Sigmoid colon (tissue), 6 donors: ENCODE measurements at regions not wholly inside any gene's neighbourhood (a gene's known extent, or its start where the extent isn't known, plus 50 kb on each side); places are given as distances from the start of the nearest gene placed in this dataset.
"Not testable (repeated sequence)": the region's sequence is repeated elsewhere in the genome, so short reads cannot be mapped to it uniquely, and the experiment has no call there.

Experiments
- DNase-seq: peaks from one replicate; pipeline ENCODE4 v3.0.0-alpha.2; 2019
- H3K27ac ChIP-seq, 4 donors: fragments of 200-600 bp; sonication (generic); one replicate each; pipeline ENCODE4 v1.5.1; 2016 to 2019; ENCODE audit warnings: mild to moderate bottlenecking in 1 of 4
- H3K27me3 ChIP-seq, 3 donors: fragments of 200-600 bp; sonication (generic); one replicate each; pipeline ENCODE4 v1.5.1; 2019; ENCODE audit warnings: mild to moderate bottlenecking in 1 of 3
- H3K36me3 ChIP-seq, 4 donors: fragments of 200-600 bp; sonication (generic); one replicate each; pipeline ENCODE4 v1.5.1; 2016 to 2019
- H3K4me1 ChIP-seq, 4 donors: fragments of 200-600 bp; sonication (generic); one replicate each; pipeline ENCODE4 v1.5.1; 2017 to 2019
- H3K4me3 ChIP-seq, 4 donors: fragments of 200-600 bp; sonication (generic); one replicate each; pipeline ENCODE4 v1.5.1; 2017 to 2019; ENCODE audit warnings: mild to moderate bottlenecking in 2 of 4, moderate library complexity in 1 of 4
- H3K9me3 ChIP-seq, 4 donors: fragments of 200-600 bp in 3 of 4; sonication (generic) in 3 of 4; one replicate each; pipeline versions ENCODE4 v1.5.1 to v1.6.1; 2013 to 2019
- CTCF ChIP-seq, 4 experiments: fragments of 450-650 bp in 3 of 4; fragments of 200-600 bp in 1 of 4; IDR thresholded peaks; one replicate each; pipeline ENCODE4 v1.5.1; 2016 to 2019; ENCODE audit warnings: antibody characterized with exemption in 4 of 4, mild to moderate bottlenecking in 3 of 4, moderate library complexity in 2 of 4
- EP300 ChIP-seq, 4 donors: sonication (generic); formaldehyde crosslinking; IDR thresholded peaks; one replicate each; pipeline ENCODE4 v1.6.1; 2017; ENCODE audit warnings: antibody characterized with exemption in 4 of 4
- POLR2A ChIP-seq, 2 donors: fragments of 450-650 bp; IDR thresholded peaks; one replicate each; pipeline ENCODE4 v1.6.1; 2016; ENCODE audit warnings: antibody characterized with exemption in 2 of 2, mild to moderate bottlenecking in 2 of 2, moderate library complexity in 2 of 2
- POLR2AphosphoS5 ChIP-seq, 4 donors: sonication (generic); formaldehyde crosslinking; IDR thresholded peaks; one replicate each; pipeline ENCODE4 v1.6.1; 2017; ENCODE audit warnings: antibody characterized with exemption in 4 of 4
- WGBS, 2 donors: extraction: QIAGEN DNeasy Blood & Tissue Kit; methylation state at CpG; one replicate each; pipeline ENCODE4 v1.1.7; 2013; 5-methylcytosine and 5-hydroxymethylcytosine counted together
- intact Hi-C: fragments of 100-400 bp; cut with DNase I; formaldehyde crosslinking; loops from one replicate; pipeline ENCODE4 v1.15.1; 2023
- donor health status: healthy with polysubstance abuse.
- donor health status: healthy.

- H3K9me3 ChIP-seq: no peaks in the 10 kb centered on the region
- DNase-seq: no peak
- H3K4me3 ChIP-seq: no peak overlapping the region
- no peak overlapping the region for H3K27ac ChIP-seq
- WGBS, 2 donors: 84 to 85% methylated on average over 5 of the region's 5 CpGs
- H3K27me3 ChIP-seq: no peaks in the 10 kb centered on the region
- H3K4me1 ChIP-seq: peaks cover 0 to 5% (median 0%) of the 10 kb centered on the region in 4 donors
- no peaks in the 10 kb centered on the region for H3K36me3 ChIP-seq
- intact Hi-C loops: no loop called here
- no peak for TF ChIP-seq EP300 (IDR thresholded peaks at IDR 0.05)
- TF ChIP-seq POLR2A (IDR thresholded peaks at IDR 0.05): no peak
- TF ChIP-seq POLR2AphosphoS5 (IDR thresholded peaks at IDR 0.05): no peak
- no peak for TF ChIP-seq CTCF (IDR thresholded peaks at IDR 0.05)
These were observed 66.1 kb upstream of the ANKRD55 start for GRCh38 chr5:56299212-56299611.

DNA sequence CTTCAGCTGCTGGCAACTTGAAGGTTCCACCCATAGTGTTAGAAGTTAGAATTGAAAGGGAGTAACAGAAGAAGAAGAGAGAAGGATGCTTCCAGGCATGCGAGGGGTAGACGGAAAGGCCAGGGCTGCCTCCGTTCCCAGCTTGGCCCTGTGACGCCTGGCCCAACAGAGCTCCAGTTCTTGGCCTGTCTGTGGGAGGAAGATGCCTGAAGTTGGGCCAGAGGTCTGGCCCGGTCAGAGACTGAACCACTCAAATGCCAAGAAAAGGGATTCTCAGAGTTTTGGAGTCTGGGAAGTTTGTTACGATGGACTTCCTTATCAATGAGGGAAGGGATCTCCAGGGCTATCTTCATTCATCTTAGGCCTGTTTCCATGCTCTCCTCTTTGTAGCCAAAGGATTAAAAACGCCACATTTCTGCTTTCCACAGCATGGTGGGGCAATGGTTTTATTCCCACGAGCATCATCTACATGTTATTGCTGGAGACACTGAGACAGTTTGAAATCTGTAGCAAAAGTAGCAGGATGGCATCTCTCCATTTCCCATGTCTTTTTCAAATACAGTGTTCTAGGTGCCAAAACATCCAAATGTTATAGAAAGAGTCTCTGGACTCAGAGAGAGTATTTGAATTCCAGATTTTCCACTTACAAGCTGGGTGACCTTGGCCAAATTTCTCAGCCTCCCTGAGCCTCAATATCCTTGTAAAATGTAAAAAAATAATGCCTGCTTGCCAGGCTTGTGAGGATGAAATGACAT lies 65.4 kb upstream of the ANKRD55 start:
- H3K27me3 ChIP-seq: no peaks in the 10 kb centered on the region
- TF ChIP-seq EP300 (IDR thresholded peaks at IDR 0.05): no peak
- no peak for TF ChIP-seq POLR2AphosphoS5 (IDR thresholded peaks at IDR 0.05)
- no peak for TF ChIP-seq CTCF (IDR thresholded peaks at IDR 0.05)
- TF ChIP-seq POLR2A (IDR thresholded peaks at IDR 0.05): no peak
- WGBS, 2 donors: 89 to 92% methylated on average over 8 of the region's 8 CpGs
- intact Hi-C loops: no loop called here
- H3K4me1 ChIP-seq: peaks cover 0 to 5% (median 0%) of the 10 kb centered on the region in 4 donors
- H3K4me3 ChIP-seq: no peak overlapping the region
- H3K27ac ChIP-seq: no peak overlapping the region
- H3K9me3 ChIP-seq: no peaks in the 10 kb centered on the region
- no peaks in the 10 kb centered on the region for H3K36me3 ChIP-seq
- DNase-seq: no peak

DNA sequence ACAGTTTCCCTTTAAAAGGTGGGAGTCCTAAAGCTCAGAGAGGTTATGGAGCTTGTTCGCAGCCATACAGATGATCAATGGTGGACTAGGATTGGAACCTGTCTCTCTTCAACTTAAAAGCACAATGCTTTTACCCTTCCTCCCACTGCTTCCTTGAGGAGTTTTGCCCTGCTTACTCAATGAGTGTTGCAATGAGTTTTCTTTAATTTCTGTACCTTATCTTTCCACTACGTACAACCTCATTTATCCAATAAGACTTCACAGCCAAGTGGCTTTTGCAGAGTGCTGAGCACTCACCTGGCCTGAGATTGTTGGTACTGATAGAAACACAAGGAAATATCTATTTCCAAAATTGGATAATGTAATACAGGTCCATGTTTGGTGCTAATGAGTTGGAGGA lies 64.7 kb upstream of the ANKRD55 start:
- Histone ChIP-seq H3K27ac (no peak overlapping the region), H3K36me3 (no peaks in the 10 kb centered on the region), H3K9me3 (no peaks in the 10 kb centered on the region), H3K27me3 (no peaks in the 10 kb centered on the region), H3K4me1 (peaks cover 0 to 5% (median 0%) of the 10 kb centered on the region in 4 donors), H3K4me3 (no peak overlapping the region)
- intact Hi-C loops: no loop called here
- TF ChIP-seq POLR2AphosphoS5 (IDR thresholded peaks at IDR 0.05): no peak
- TF ChIP-seq POLR2A (IDR thresholded peaks at IDR 0.05): no peak
- no peak for TF ChIP-seq CTCF (IDR thresholded peaks at IDR 0.05)
- TF ChIP-seq EP300 (IDR thresholded peaks at IDR 0.05): no peak
- DNase-seq: no peak
- 66 to 67% methylated on average over 2 of the region's 2 CpGs for WGBS, 2 donors

DNA sequence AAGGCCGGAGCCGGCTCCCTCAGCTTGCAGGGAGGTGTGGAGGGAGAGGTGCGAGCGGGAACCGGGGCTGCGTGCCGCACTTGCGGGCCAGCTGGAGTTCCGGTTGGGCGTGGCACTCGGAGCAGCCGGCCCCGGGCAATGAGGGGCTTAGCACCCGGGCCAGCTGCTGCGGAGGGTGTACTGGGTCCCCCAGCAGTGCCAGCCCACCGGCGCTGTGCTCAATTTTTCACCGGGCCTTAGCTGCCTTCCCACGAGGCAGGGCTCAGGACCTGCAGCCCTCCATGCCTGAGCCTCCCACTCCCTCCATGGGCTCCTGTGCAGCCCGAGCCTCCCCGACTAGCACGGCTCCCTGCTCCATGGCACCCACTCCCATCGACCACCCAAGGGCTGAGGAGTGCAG lies 62.2 kb upstream of the ANKRD55 start:
- DNase-seq, H3K36me3 ChIP-seq, H3K4me1 ChIP-seq, intact Hi-C loops, H3K9me3 ChIP-seq, H3K27me3 ChIP-seq, H3K4me3 ChIP-seq, H3K27ac ChIP-seq: not testable (repeated sequence)
- 96% methylated on average over 23 of the region's 23 CpGs for WGBS, 2 donors

GRCh38 chr5:56294354-56294753 lies 61.2 kb upstream of the ANKRD55 start:
- Histone ChIP-seq H3K4me1 (peaks cover 0 to 5% (median 0%) of the 10 kb centered on the region in 4 donors), H3K4me3 (no peak overlapping the region), H3K27ac (no peak overlapping the region), H3K27me3 (no peaks in the 10 kb centered on the region), H3K9me3 (no peaks in the 10 kb centered on the region), H3K36me3 (no peaks in the 10 kb centered on the region)
- 90 to 95% methylated on average over 2 of the region's 2 CpGs for WGBS, 2 donors
- intact Hi-C loops: no loop called here
- DNase-seq: no peak
- TF ChIP-seq EP300 (IDR thresholded peaks at IDR 0.05) (no peak), POLR2AphosphoS5 (IDR thresholded peaks at IDR 0.05) (no peak), POLR2A (IDR thresholded peaks at IDR 0.05) (no peak), CTCF (IDR thresholded peaks at IDR 0.05) (no peak)

GRCh38 chr5:56292874-56293273 lies 59.7 kb upstream of the ANKRD55 start:
- H3K4me3 ChIP-seq, H3K4me1 ChIP-seq, intact Hi-C loops, H3K27me3 ChIP-seq, H3K36me3 ChIP-seq, DNase-seq, H3K9me3 ChIP-seq, H3K27ac ChIP-seq: not testable (repeated sequence)
- WGBS, 2 donors: 95 to 98% methylated on average over 2 of the region's 2 CpGs
